ENCODE measurements at regions not wholly inside any gene's neighbourhood (a gene's known extent, or its start where the extent isn't known, plus 50 kb on each side); places are given as distances from the start of the nearest gene placed in this dataset.

DNA sequence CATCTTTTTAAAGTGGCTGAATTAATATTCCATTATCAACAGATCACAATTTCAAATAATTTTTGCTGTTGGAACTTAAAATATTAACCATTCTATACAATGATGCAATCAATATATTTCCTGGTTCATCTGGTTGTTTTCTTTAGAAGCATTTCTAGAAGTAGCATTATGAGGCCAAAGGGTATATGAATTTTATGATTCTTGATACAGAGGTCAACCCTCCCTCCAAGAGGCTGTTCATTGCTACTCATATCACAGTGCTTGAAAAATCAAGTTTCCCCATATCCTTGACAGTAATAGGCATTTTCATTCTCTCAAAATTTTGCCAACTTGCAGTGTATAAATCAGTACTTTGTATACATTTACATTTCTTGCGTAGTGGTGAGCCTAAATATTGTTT lies 312.6 kb downstream of the BMPER start:
- no peak overlapping the region for H2AFZ ChIP-seq (replicated peaks; ENCODE audit: low read length, poor library complexity)
- H3K56ac ChIP-seq (ENCODE audit: extremely low read depth, insufficient read depth, low read length) = no peak overlapping the region
- H3K9me1 ChIP-seq (ENCODE audit: insufficient read depth, low read length) = no peaks in the 10 kb centered on the region
- TF ChIP-seq CEBPB (IDR thresholded peaks at IDR 0.05; ENCODE audit: low read depth, low read length) (0 out of 2 replicates have a peak, but pooled peaks have one; percentile 10), RCOR1 (IDR thresholded peaks at IDR 0.05; ENCODE audit: insufficient replicate concordance, low read length) (no peak)
- no peak overlapping the region for H3K4ac ChIP-seq (ENCODE audit: low read depth, low read length)
- H4K20me1 ChIP-seq (ENCODE audit: insufficient read depth, low read length) = no peaks in the 10 kb centered on the region
- no peak overlapping the region for H3K9ac ChIP-seq (ENCODE audit: low read depth, low read length)
- H4K91ac ChIP-seq (ENCODE audit: insufficient read depth, low read depth, low read length) = no peak overlapping the region
- H3K4me1 ChIP-seq (ENCODE audit: control insufficient read depth, insufficient read depth, low read length) = no peaks in the 10 kb centered on the region
- ATAC-seq (ENCODE audit: low read depth) (no peak), DNase-seq (no peak)
- no peaks in the 10 kb centered on the region for H3K36me3 ChIP-seq (ENCODE audit: control insufficient read depth, insufficient read depth, low read length)
- no peak overlapping the region for H2BK5ac ChIP-seq (ENCODE audit: low read depth, low read length, poor library complexity, severe bottlenecking)
- no peak overlapping the region for H2BK15ac ChIP-seq (ENCODE audit: low read depth, low read length)
- ChIA-PET CTCF (no interaction called here), POLR2A (ENCODE audit: unreplicated experiment) (no interaction called here)
- no peak overlapping the region for H3K4me2 ChIP-seq (ENCODE audit: low read depth, low read length)
- H2AK9ac ChIP-seq (replicated peaks; ENCODE audit: low read depth, low read length, poor library complexity) = no peak overlapping the region
- in situ Hi-C loops (cut with MboI; ENCODE audit: low sequenced_read_pairs) (no loop called here), dilution Hi-C loops (cut with HindIII; ENCODE audit: low sequenced_read_pairs, unreplicated experiment) (no loop called here), intact Hi-C loops (cut with micrococcal nuclease) (no loop called here)
- no peak overlapping the region for H3K23ac ChIP-seq (ENCODE audit: low read depth, low read length)
- no peak overlapping the region for H4K5ac ChIP-seq (ENCODE audit: low read depth, low read length)
- no TSS peak for BruUV-seq (replicated peaks)
- no peak overlapping the region for H2BK120ac ChIP-seq (ENCODE audit: low read depth, low read length)
- H3K9me3 ChIP-seq (ENCODE audit: control insufficient read depth, insufficient read depth, low read length) = no peaks in the 10 kb centered on the region
- no peaks in the 10 kb centered on the region for H3K79me1 ChIP-seq (ENCODE audit: low read depth in 1 of 2, low read length in 2 of 2)
- H2AK5ac ChIP-seq (ENCODE audit: low read depth, low read length) = no peak overlapping the region
- H3K18ac ChIP-seq (ENCODE audit: low read depth, low read length) = no peak overlapping the region
- no peak overlapping the region for H2BK20ac ChIP-seq (ENCODE audit: low read depth, low read length)
- no peak overlapping the region for H4K8ac ChIP-seq (ENCODE audit: low read depth in 2 of 2, low read length in 2 of 2)
- no peak overlapping the region for H3K4me3 ChIP-seq (ENCODE audit: insufficient read depth, low read depth, low read length)
- no CpG with 5 or more reads among the region's 1 CpG for WGBS, 2 experiments (ENCODE audit: extremely low coverage in 2 of 2, insufficient read length in 1 of 2)
- no peak overlapping the region for H3K27ac ChIP-seq (ENCODE audit: insufficient read depth, low read length)
- H3K27me3 ChIP-seq (ENCODE audit: control insufficient read depth, insufficient read depth, low read length) = peaks cover 7% of the 10 kb centered on the region
- H3K14ac ChIP-seq (replicated peaks; ENCODE audit: low read depth, low read length) = no peak overlapping the region

Measured in IMR-90 (cell line).